ENCODE measurements at regions not wholly inside any gene's neighbourhood (a gene's known extent, or its start where the extent isn't known, plus 50 kb on each side); places are given as distances from the start of the nearest gene placed in this dataset.

- Histone ChIP-seq H3K9ac (no peak overlapping the region), H3K27ac (no peak overlapping the region), H3K9me3 (replicated peaks in 1 of 11) (peaks cover 0 to 8% (median 7%) of the 10 kb centered on the region in 11 experiments; a peak in 9 of 22 replicates), H3K4me2 (no peak overlapping the region), H4K20me1 (no peaks in the 10 kb centered on the region), H3K4me1 (no peaks in the 10 kb centered on the region), H3K4me3 (no peak overlapping the region), H3K27me3 (no peaks in the 10 kb centered on the region), H3K36me3 (no peaks in the 10 kb centered on the region)
- no peak for TF ChIP-seq Cebpa-rat (IDR thresholded peaks at IDR 0.05)
These were observed 434.7 kb upstream of the AGTR1 start for GRCh38 chr3:148262980-148263379.

GRCh38 chr3:148265841-148266240, 431.9 kb upstream of the AGTR1 start:
- no peak overlapping the region for H3K27ac ChIP-seq
- no peaks in the 10 kb centered on the region for H3K4me1 ChIP-seq
- H3K27me3 ChIP-seq: no peaks in the 10 kb centered on the region
- TF ChIP-seq Cebpa-rat (IDR thresholded peaks at IDR 0.05): no peak
- H3K36me3 ChIP-seq: no peaks in the 10 kb centered on the region
- no peaks in the 10 kb centered on the region for H3K9me3 ChIP-seq (replicated peaks in 1 of 11)
- no peak overlapping the region for H3K4me2 ChIP-seq
- H3K9ac ChIP-seq: no peak overlapping the region
- H3K4me3 ChIP-seq: no peak overlapping the region
- no peaks in the 10 kb centered on the region for H4K20me1 ChIP-seq

- Histone ChIP-seq H3K27ac (no peak overlapping the region), H3K36me3 (no peaks in the 10 kb centered on the region), H3K4me1 (no peaks in the 10 kb centered on the region), H3K9me3 (replicated peaks in 1 of 11) (no peaks in the 10 kb centered on the region), H3K9ac (no peak overlapping the region), H4K20me1 (no peaks in the 10 kb centered on the region), H3K4me2 (no peak overlapping the region), H3K4me3 (no peak overlapping the region), H3K27me3 (no peaks in the 10 kb centered on the region)
- TF ChIP-seq Cebpa-rat (IDR thresholded peaks at IDR 0.05): no peak
These were observed 431.4 kb upstream of the AGTR1 start for GRCh38 chr3:148266341-148266740.

- Histone ChIP-seq H3K4me3 (no peak overlapping the region), H3K27me3 (no peaks in the 10 kb centered on the region), H3K27ac (no peak overlapping the region), H3K36me3 (no peaks in the 10 kb centered on the region), H3K9me3 (replicated peaks in 1 of 11) (no peaks in the 10 kb centered on the region), H4K20me1 (no peaks in the 10 kb centered on the region), H3K4me2 (no peak overlapping the region), H3K9ac (no peak overlapping the region), H3K4me1 (no peaks in the 10 kb centered on the region)
- no peak for TF ChIP-seq Cebpa-rat (IDR thresholded peaks at IDR 0.05)
These were observed 427.9 kb upstream of the AGTR1 start for GRCh38 chr3:148269816-148270215.

GRCh38 chr3:148280623-148281242, 417.0 kb upstream of the AGTR1 start:
- H3K9me3 ChIP-seq (replicated peaks in 1 of 11): peaks cover 7 to 18% (median 13%) of the 10 kb centered on the region in 11 experiments; a peak in 18 of 22 replicates
- no peak overlapping the region for H3K4me2 ChIP-seq
- no peak overlapping the region for H3K9ac ChIP-seq
- H4K20me1 ChIP-seq: no peaks in the 10 kb centered on the region
- no peaks in the 10 kb centered on the region for H3K36me3 ChIP-seq
- H3K27me3 ChIP-seq: no peaks in the 10 kb centered on the region
- H3K27ac ChIP-seq: no peak overlapping the region
- no peaks in the 10 kb centered on the region for H3K4me1 ChIP-seq
- no peak overlapping the region for H3K4me3 ChIP-seq
- TF ChIP-seq Cebpa-rat (IDR thresholded peaks at IDR 0.05): no peak

GRCh38 chr3:148289159-148289558, 408.5 kb upstream of the AGTR1 start:
- Histone ChIP-seq H3K4me2 (no peak overlapping the region), H3K36me3 (no peaks in the 10 kb centered on the region), H3K4me3 (no peak overlapping the region), H3K4me1 (no peaks in the 10 kb centered on the region), H4K20me1 (no peaks in the 10 kb centered on the region), H3K27ac (no peak overlapping the region), H3K27me3 (no peaks in the 10 kb centered on the region), H3K9ac (no peak overlapping the region), H3K9me3 (replicated peaks in 1 of 11) (no peaks in the 10 kb centered on the region)
- no peak for TF ChIP-seq Cebpa-rat (IDR thresholded peaks at IDR 0.05)

- Histone ChIP-seq H3K27ac (no peak overlapping the region), H3K4me3 (no peak overlapping the region), H4K20me1 (no peaks in the 10 kb centered on the region), H3K9ac (no peak overlapping the region), H3K4me2 (no peak overlapping the region), H3K9me3 (replicated peaks in 1 of 11) (peaks cover 0 to 7% (median 0%) of the 10 kb centered on the region in 11 experiments; a peak in 1 of 22 replicates), H3K36me3 (no peaks in the 10 kb centered on the region), H3K4me1 (peaks cover 0 to 4% (median 0%) of the 10 kb centered on the region in 10 experiments; a peak in 1 of 20 replicates), H3K27me3 (no peaks in the 10 kb centered on the region)
- TF ChIP-seq Cebpa-rat (IDR thresholded peaks at IDR 0.05): no peak
These were observed 400.7 kb upstream of the AGTR1 start for GRCh38 chr3:148297013-148297412.

- no peaks in the 10 kb centered on the region for H4K20me1 ChIP-seq
- H3K4me1 ChIP-seq: peaks cover 0 to 6% (median 0%) of the 10 kb centered on the region in 10 experiments; a peak in 1 of 20 replicates
- no peak overlapping the region for H3K4me2 ChIP-seq
- no peak overlapping the region for H3K27ac ChIP-seq
- H3K4me3 ChIP-seq: no peak overlapping the region
- no peak overlapping the region for H3K9ac ChIP-seq
- H3K36me3 ChIP-seq: no peaks in the 10 kb centered on the region
- no peaks in the 10 kb centered on the region for H3K9me3 ChIP-seq (replicated peaks in 1 of 11)
- TF ChIP-seq Cebpa-rat (IDR thresholded peaks at IDR 0.05): no peak
- no peaks in the 10 kb centered on the region for H3K27me3 ChIP-seq
These were observed 390.3 kb upstream of the AGTR1 start for GRCh38 chr3:148307443-148307843.

- peaks cover 0 to 10% (median 0%) of the 10 kb centered on the region in 10 experiments; a peak in 3 of 20 replicates for H3K4me1 ChIP-seq
- TF ChIP-seq Cebpa-rat (IDR thresholded peaks at IDR 0.05): no peak
These were observed 388.2 kb upstream of the AGTR1 start for GRCh38 chr3:148309390-148310035.

GRCh38 chr3:148315756-148316155, 381.9 kb upstream of the AGTR1 start:
- Histone ChIP-seq H3K9me3 (replicated peaks in 1 of 11) (peaks cover 0 to 42% (median 0%) of the 10 kb centered on the region in 11 experiments; a peak in 9 of 22 replicates), H3K36me3 (peaks cover 0 to 5% (median 0%) of the 10 kb centered on the region in 11 experiments; a peak in 1 of 22 replicates), H3K4me3 (no peak overlapping the region), H3K4me1 (peaks cover 0 to 39% (median 16%) of the 10 kb centered on the region in 10 experiments; a peak in 17 of 20 replicates), H3K27ac (no peak overlapping the region), H3K27me3 (no peaks in the 10 kb centered on the region), H3K4me2 (no peak overlapping the region), H4K20me1 (no peaks in the 10 kb centered on the region), H3K9ac (no peak overlapping the region)
- no peak for TF ChIP-seq Cebpa-rat (IDR thresholded peaks at IDR 0.05)

More at GRCh38 chr3:148309390-148310035, 388.2 kb upstream of the AGTR1 start:
- no peaks in the 10 kb centered on the region for H3K36me3 ChIP-seq
- no peak overlapping the region for H3K4me2 ChIP-seq
- H3K27me3 ChIP-seq: no peaks in the 10 kb centered on the region
- no peaks in the 10 kb centered on the region for H4K20me1 ChIP-seq
- no peak overlapping the region for H3K9ac ChIP-seq
- peaks cover 0 to 5% (median 0%) of the 10 kb centered on the region in 11 experiments; a peak in 2 of 22 replicates for H3K9me3 ChIP-seq (replicated peaks in 1 of 11)
- no peak overlapping the region for H3K27ac ChIP-seq
- H3K4me3 ChIP-seq: no peak overlapping the region
